B cell (primary cell): ENCODE measurements at regions not wholly inside any gene's neighbourhood (a gene's known extent, or its start where the extent isn't known, plus 50 kb on each side); places are given as distances from the start of the nearest gene placed in this dataset.

ENCODE experiments used
- ATAC-seq: fragments of 200-7000 bp; cut with Tn5 transposase; one replicate; pipeline ENCODE4 v1.10.0; 2021; ENCODE audit warnings: low read depth, mild to moderate bottlenecking, moderate number of reproducible peaks, moderate library complexity
- CTCF ChIA-PET: fragments of 350-600 bp; sonication (Branson Sonifier 250); formaldehyde crosslinking; loops from one replicate; lab custom pipeline; 2021; ENCODE audit warnings: antibody characterized with exemption, inconsistent platforms; lab: Charles Lee
- POLR2A ChIA-PET: fragments of 350-600 bp; sonication (Branson Sonifier 250); formaldehyde crosslinking; loops from one replicate; lab custom pipeline; 2021; ENCODE audit warnings: antibody characterized with exemption; lab: Charles Lee
- DNase-seq: peaks from one replicate; pipeline ENCODE4 v3.0.0; 2013
- H2AFZ ChIP-seq: 2 replicates; pipeline ENCODE4 v1.6.1; 2012; ENCODE audit warnings: mild to moderate bottlenecking, low read depth, low read length; ENCODE audit not compliant: insufficient read depth, poor library complexity, severe bottlenecking
- H3K27ac ChIP-seq, 2 donors: 1 replicate in 1 of 2; 2 replicates in 1 of 2; pipeline ENCODE4 v1.5.1; 2012 to 2013; ENCODE audit warnings: low read length in 2 of 2, mild to moderate bottlenecking in 2 of 2, moderate library complexity in 1 of 2
- H3K27me3 ChIP-seq, 4 experiments: fragments of 200-600 bp in 1 of 4; sonication (generic) in 1 of 4; replicated peaks in 1 of 4; 1 replicate in 2 of 4; 2 replicates in 2 of 4; pipeline versions ENCODE4 v1.6.1 to v1.7.0; 2013 to 2016; ENCODE audit warnings: low read length in 3 of 4, mild to moderate bottlenecking in 2 of 4, mixed read lengths in 1 of 4, moderate library complexity in 1 of 4; ENCODE audit not compliant: insufficient read depth in 4 of 4, control insufficient read depth in 3 of 4; ENCODE audit errors: control extremely low read depth in 1 of 4
- H3K36me3 ChIP-seq, 2 experiments: replicated peaks in 1 of 2; 1 replicate in 1 of 2; 2 replicates in 1 of 2; pipeline versions ENCODE4 v1.6.1 to v1.7.1; 2013; ENCODE audit warnings: low read length in 1 of 2; ENCODE audit not compliant: insufficient read depth in 2 of 2, control insufficient read depth in 1 of 2; ENCODE audit errors: control extremely low read depth in 1 of 2, extremely low read depth in 1 of 2
- H3K4me1 ChIP-seq, 2 donors: fragments of 200-600 bp in 1 of 2; sonication (generic) in 1 of 2; 1 replicate in 1 of 2; 2 replicates in 1 of 2; pipeline versions ENCODE4 v1.5.1 to v1.6.1; 2013 to 2017; ENCODE audit warnings: low read length in 2 of 2; ENCODE audit not compliant: control insufficient read depth in 2 of 2, insufficient read depth in 2 of 2
- H3K4me2 ChIP-seq: replicated peaks from 2 replicates; pipeline ENCODE3; 2012; ENCODE audit warnings: mild to moderate bottlenecking, low read depth, low read length; ENCODE audit not compliant: poor library complexity, severe bottlenecking
- H3K4me3 ChIP-seq, 5 experiments: fragments of 200-600 bp in 1 of 5; sonication (generic) in 1 of 5; 1 replicate in 3 of 5; 2 replicates in 2 of 5; pipeline versions ENCODE4 v1.5.1 to v1.7.0; 2011 to 2016; ENCODE audit warnings: low read length in 4 of 5, mild to moderate bottlenecking in 4 of 5, low read depth in 2 of 5, control low read depth in 1 of 5, moderate library complexity in 1 of 5; ENCODE audit not compliant: insufficient read depth in 1 of 5; ENCODE audit errors: control extremely low read depth in 1 of 5, extremely low read depth in 1 of 5
- H3K79me2 ChIP-seq: fragments of 200-600 bp; sonication (generic); one replicate; pipeline ENCODE4 v1.6.0; 2016; ENCODE audit warnings: low read length; ENCODE audit not compliant: control insufficient read depth, insufficient read depth
- H3K9ac ChIP-seq: fragments of 200-600 bp; sonication (generic); 2 replicates; pipeline ENCODE4 v1.6.1; 2017; ENCODE audit warnings: mild to moderate bottlenecking, low read length, moderate library complexity
- H3K9me3 ChIP-seq, 3 donors: one replicate each; pipeline versions ENCODE4 v1.6.1 to v1.7.1; 2013; ENCODE audit warnings: low read length in 2 of 3; ENCODE audit not compliant: control insufficient read depth in 2 of 3, insufficient read depth in 1 of 3; ENCODE audit errors: control extremely low read depth in 1 of 3
- H4K20me1 ChIP-seq: 2 replicates; pipeline ENCODE4 v1.6.0; 2012; ENCODE audit warnings: mild to moderate bottlenecking, low read length; ENCODE audit not compliant: insufficient read depth, control insufficient read depth, poor library complexity, severe bottlenecking
- H3K27ac Mint-ChIP-seq: one replicate; pipeline ENCODE4 v1.8.0; 2021; ENCODE audit warnings: mixed read lengths
- H3K27me3 Mint-ChIP-seq: one replicate; pipeline ENCODE4 v1.8.0; 2021; ENCODE audit warnings: mixed read lengths
- H3K4me1 Mint-ChIP-seq: one replicate; pipeline ENCODE4 v1.8.0; 2021; ENCODE audit warnings: mixed read lengths
- H3K4me3 Mint-ChIP-seq: one replicate; pipeline ENCODE4 v1.8.0; 2021; ENCODE audit warnings: mixed read lengths
- H3K9me3 Mint-ChIP-seq: one replicate; pipeline ENCODE4 v1.8.0; 2022; ENCODE audit warnings: mixed read lengths; ENCODE audit not compliant: insufficient read depth
- CTCF ChIP-seq: fragments of 200-600 bp; IDR thresholded peaks from one replicate; pipeline ENCODE4 v1.8.0; 2022; ENCODE audit warnings: antibody characterized with exemption, mild to moderate bottlenecking
- EZH2 ChIP-seq: IDR thresholded peaks from 2 replicates; pipeline ENCODE4 v1.6.1; 2012; ENCODE audit warnings: borderline replicate concordance, low read depth, mild to moderate bottlenecking, moderate library complexity, low read length; ENCODE audit not compliant: insufficient read depth, poor library complexity, severe bottlenecking
- WGBS: methylation state at CpG from one replicate; pipeline ENCODE4 v1.1.5; 2013; ENCODE audit warnings: missing lambda C conversion rate; ENCODE audit not compliant: insufficient coverage; 5-methylcytosine and 5-hydroxymethylcytosine counted together
- intact Hi-C: fragments of 100-400 bp; cut with micrococcal nuclease; formaldehyde crosslinking; loops from one replicate; pipeline ENCODE4 v1.10.0; 2022

- H2AFZ ChIP-seq, result no peak overlapping the region
- peaks cover 0 to 25% (median 0%) of the 10 kb centered on the region in 3 donors for H3K9me3 ChIP-seq
- H3K4me1 ChIP-seq, result no peaks in the 10 kb centered on the region
- 61% methylated on average over 3 of the region's 3 CpGs for WGBS
- H3K9ac ChIP-seq, result no peak overlapping the region
- ChIA-PET POLR2A (no interaction called here), CTCF (no interaction called here)
- H4K20me1 ChIP-seq, result no peaks in the 10 kb centered on the region
- H3K27me3 ChIP-seq, result no peaks in the 10 kb centered on the region
- no peak for ATAC-seq
- H3K36me3 ChIP-seq, result no peaks in the 10 kb centered on the region
- H3K27ac Mint-ChIP-seq, result no peak overlapping the region
- no peaks in the 10 kb centered on the region for H3K9me3 Mint-ChIP-seq
- H3K27ac ChIP-seq, result no peak overlapping the region
- intact Hi-C loops, result no loop called here
- TF ChIP-seq CTCF (no peak), EZH2 (no peak)
- H3K4me3 ChIP-seq, result no peak overlapping the region
- no peak overlapping the region for H3K4me3 Mint-ChIP-seq
- H3K4me1 Mint-ChIP-seq, result no peaks in the 10 kb centered on the region
- H3K79me2 ChIP-seq, result no peaks in the 10 kb centered on the region
- no peaks in the 10 kb centered on the region for H3K27me3 Mint-ChIP-seq
- no peak overlapping the region for H3K4me2 ChIP-seq
- no peak for DNase-seq
Measured at GRCh38 chr19:28834996-28835395, 378.0 kb downstream of the UQCRFS1 start.

GRCh38 chr19:28831462-28831861 is 381.5 kb downstream of the UQCRFS1 start:
- no peaks in the 10 kb centered on the region for H3K79me2 ChIP-seq
- intact Hi-C loops, result no loop called here
- H2AFZ ChIP-seq, result no peak overlapping the region
- no peaks in the 10 kb centered on the region for H3K36me3 ChIP-seq
- H3K4me3 Mint-ChIP-seq, result no peak overlapping the region
- ATAC-seq (no peak), DNase-seq (no peak)
- 95% methylated on average over 3 of the region's 5 CpGs for WGBS
- no peaks in the 10 kb centered on the region for H3K9me3 Mint-ChIP-seq
- no peaks in the 10 kb centered on the region for H3K4me1 Mint-ChIP-seq
- POLR2A ChIA-PET, result no interaction called here
- H3K27ac ChIP-seq, result no peak overlapping the region
- H3K4me3 ChIP-seq, result no peak overlapping the region
- H3K4me2 ChIP-seq, result no peak overlapping the region
- CTCF ChIA-PET, result no interaction called here
- H3K27me3 Mint-ChIP-seq, result no peaks in the 10 kb centered on the region
- no peaks in the 10 kb centered on the region for H3K4me1 ChIP-seq
- no peak overlapping the region for H3K9ac ChIP-seq
- no peaks in the 10 kb centered on the region for H3K27me3 ChIP-seq
- H3K9me3 ChIP-seq, result peaks cover 0 to 25% (median 0%) of the 10 kb centered on the region in 3 donors
- H3K27ac Mint-ChIP-seq, result no peak overlapping the region
- no peak for TF ChIP-seq CTCF
- no peak for TF ChIP-seq EZH2
- H4K20me1 ChIP-seq, result no peaks in the 10 kb centered on the region
